Activated CD8-positive, alpha-beta T cell treated with anti-CD3 and anti-CD28 coated beads for 36 hours (primary cell): ENCODE measurements at regions not wholly inside any gene's neighbourhood (a gene's known extent, or its start where the extent isn't known, plus 50 kb on each side); places are given as distances from the start of the nearest gene placed in this dataset.

Experiments used
- ATAC-seq: fragments of 200-7000 bp; cut with Tn5 transposase; one replicate; pipeline ENCODE4 v1.10.0; 2021; ENCODE audit warnings: mild to moderate bottlenecking, moderate library complexity
- CTCF ChIA-PET: fragments of 350-600 bp; sonication (Branson Sonifier 250); formaldehyde crosslinking; loops from one replicate; lab custom pipeline; 2021; ENCODE audit warnings: antibody characterized with exemption; lab: Charles Lee
- POLR2A ChIA-PET: fragments of 350-600 bp; sonication (Branson Sonifier 250); formaldehyde crosslinking; loops from one replicate; lab custom pipeline; 2021; ENCODE audit warnings: antibody characterized with exemption; lab: Charles Lee
- DNase-seq: peaks from one replicate; pipeline ENCODE4 v3.0.0-alpha.2; 2020
- H3K27ac Mint-ChIP-seq: one replicate; pipeline ENCODE4 v1.8.0; 2021; ENCODE audit warnings: mild to moderate bottlenecking, mixed read lengths
- H3K27me3 Mint-ChIP-seq: one replicate; pipeline ENCODE4 v1.8.0; 2021; ENCODE audit warnings: mixed read lengths
- H3K36me3 Mint-ChIP-seq: one replicate; pipeline ENCODE4 v1.8.0; 2021; ENCODE audit warnings: low read depth, mixed read lengths
- H3K4me1 Mint-ChIP-seq: one replicate; pipeline ENCODE4 v1.8.0; 2021; ENCODE audit warnings: low read depth, mixed read lengths
- H3K4me3 Mint-ChIP-seq: one replicate; pipeline ENCODE4 v1.8.0; 2021; ENCODE audit warnings: mild to moderate bottlenecking, moderate library complexity, mixed read lengths
- H3K9me3 Mint-ChIP-seq: one replicate; pipeline ENCODE4 v1.8.0; 2021; ENCODE audit warnings: mixed read lengths
- intact Hi-C: fragments of 100-400 bp; cut with micrococcal nuclease; formaldehyde crosslinking; loops from one replicate; pipeline ENCODE4 v1.10.0; 2022
- TF ChIP-seq, protein P1 (sequence below): fragments of 200-600 bp; IDR thresholded peaks from one replicate; pipeline ENCODE4 v1.8.0; 2022; ENCODE audit warnings: antibody characterized with exemption, mild to moderate bottlenecking

DNA sequence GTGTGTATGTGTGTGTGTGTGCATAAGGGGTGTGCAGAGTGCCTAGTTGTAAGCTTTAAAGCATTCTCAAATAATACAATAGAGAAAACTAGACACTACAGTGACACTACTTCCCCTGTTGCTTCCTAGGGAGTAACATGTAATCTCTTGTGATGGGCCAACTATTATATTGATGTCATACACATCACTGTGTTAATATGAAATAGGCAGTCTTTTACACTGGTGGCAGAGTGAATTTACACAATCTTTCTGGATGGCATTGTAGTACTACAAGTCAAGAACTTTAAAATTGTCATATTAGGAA is 488.0 kb upstream of the ZEB2 start:
- H3K9me3 Mint-ChIP-seq = no peaks in the 10 kb centered on the region
- intact Hi-C loops = no loop called here
- H3K4me3 Mint-ChIP-seq = no peak overlapping the region
- TF ChIP-seq, protein P1, sequence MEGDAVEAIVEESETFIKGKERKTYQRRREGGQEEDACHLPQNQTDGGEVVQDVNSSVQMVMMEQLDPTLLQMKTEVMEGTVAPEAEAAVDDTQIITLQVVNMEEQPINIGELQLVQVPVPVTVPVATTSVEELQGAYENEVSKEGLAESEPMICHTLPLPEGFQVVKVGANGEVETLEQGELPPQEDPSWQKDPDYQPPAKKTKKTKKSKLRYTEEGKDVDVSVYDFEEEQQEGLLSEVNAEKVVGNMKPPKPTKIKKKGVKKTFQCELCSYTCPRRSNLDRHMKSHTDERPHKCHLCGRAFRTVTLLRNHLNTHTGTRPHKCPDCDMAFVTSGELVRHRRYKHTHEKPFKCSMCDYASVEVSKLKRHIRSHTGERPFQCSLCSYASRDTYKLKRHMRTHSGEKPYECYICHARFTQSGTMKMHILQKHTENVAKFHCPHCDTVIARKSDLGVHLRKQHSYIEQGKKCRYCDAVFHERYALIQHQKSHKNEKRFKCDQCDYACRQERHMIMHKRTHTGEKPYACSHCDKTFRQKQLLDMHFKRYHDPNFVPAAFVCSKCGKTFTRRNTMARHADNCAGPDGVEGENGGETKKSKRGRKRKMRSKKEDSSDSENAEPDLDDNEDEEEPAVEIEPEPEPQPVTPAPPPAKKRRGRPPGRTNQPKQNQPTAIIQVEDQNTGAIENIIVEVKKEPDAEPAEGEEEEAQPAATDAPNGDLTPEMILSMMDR = no peak
- DNase-seq (no peak), ATAC-seq (no peak)
- H3K4me1 Mint-ChIP-seq = no peaks in the 10 kb centered on the region
- no peaks in the 10 kb centered on the region for H3K27me3 Mint-ChIP-seq
- ChIA-PET POLR2A (no interaction called here), CTCF (no interaction called here)
- H3K27ac Mint-ChIP-seq = no peak overlapping the region
- H3K36me3 Mint-ChIP-seq = no peaks in the 10 kb centered on the region

DNA sequence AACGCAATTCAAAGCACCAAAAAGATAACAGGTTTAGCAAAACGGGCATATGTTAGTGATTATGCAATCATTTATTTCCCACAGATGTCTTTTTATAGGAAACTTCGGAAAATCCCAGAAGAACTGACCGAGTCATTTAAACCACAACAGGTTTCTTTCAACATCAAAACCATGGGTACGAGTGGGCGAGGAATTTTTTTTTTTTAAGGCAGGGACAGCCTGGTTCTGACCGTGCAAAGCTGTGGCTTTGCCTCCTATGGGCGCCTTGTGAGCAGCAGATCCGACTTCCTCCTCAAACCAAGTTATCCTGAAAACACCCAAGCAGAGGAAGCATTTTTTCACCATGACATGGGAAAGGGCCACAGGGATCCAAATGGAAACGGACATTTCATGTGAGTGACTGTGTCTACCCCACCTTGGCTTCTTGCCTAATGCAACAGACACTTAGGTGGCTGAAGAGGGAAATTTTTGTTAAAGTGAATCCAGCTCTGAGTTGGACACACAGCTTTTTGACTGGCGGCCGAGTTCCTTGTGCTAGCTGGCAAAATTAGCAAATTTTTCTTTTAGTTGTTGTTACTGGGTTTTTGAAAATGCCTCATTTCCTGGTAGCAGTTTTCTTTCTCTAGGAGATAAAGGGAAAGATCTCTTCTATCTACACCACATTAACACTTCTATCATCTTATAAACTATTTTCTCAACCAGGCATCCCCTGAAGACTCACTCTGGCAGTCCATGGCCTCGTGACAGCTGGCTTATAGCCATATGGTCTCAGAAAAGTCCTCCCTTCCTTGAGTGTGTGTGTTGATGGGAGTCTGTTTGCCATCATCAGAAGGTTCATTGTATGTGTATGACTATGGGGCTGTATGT is 487.4 kb upstream of the ZEB2 start:
- no peaks in the 10 kb centered on the region for H3K36me3 Mint-ChIP-seq
- ChIA-PET POLR2A (no interaction called here), CTCF (no interaction called here)
- no peaks in the 10 kb centered on the region for H3K4me1 Mint-ChIP-seq
- intact Hi-C loops = no loop called here
- no peak overlapping the region for H3K4me3 Mint-ChIP-seq
- H3K27ac Mint-ChIP-seq = no peak overlapping the region
- ATAC-seq = no peak
- H3K27me3 Mint-ChIP-seq = no peaks in the 10 kb centered on the region
- no peak for DNase-seq
- no peaks in the 10 kb centered on the region for H3K9me3 Mint-ChIP-seq
- TF ChIP-seq, protein P1 = no peak

DNA sequence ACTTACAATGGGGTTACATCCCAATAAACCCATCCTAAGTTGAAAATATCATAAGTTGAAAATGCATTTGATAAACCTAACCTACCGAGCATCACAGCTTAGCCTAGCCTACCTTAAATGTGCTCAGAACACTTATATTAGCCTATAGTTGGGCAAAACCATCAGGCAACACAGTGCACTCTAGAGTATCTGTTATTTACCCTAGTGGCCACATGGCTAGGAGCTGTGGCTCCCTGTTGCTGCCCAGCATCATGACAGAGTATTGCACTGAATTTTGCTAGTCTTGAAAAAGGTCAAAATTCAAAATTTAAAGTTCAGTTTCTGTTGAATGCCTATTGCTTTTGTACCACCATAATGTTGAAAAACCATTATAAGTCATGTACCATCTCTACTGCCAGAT is 482.7 kb upstream of the ZEB2 start:
- Mint-ChIP-seq H3K9me3 (no peaks in the 10 kb centered on the region), H3K27me3 (peaks cover 7% of the 10 kb centered on the region), H3K27ac (no peak overlapping the region), H3K4me3 (no peak overlapping the region), H3K36me3 (no peaks in the 10 kb centered on the region), H3K4me1 (no peaks in the 10 kb centered on the region)
- POLR2A ChIA-PET = interaction anchor here (0.5 kb wide), 1 partner anchor 21 kb away, joined by 3 read pairs; no protein-coding TSS in a partner anchor
- no peak for DNase-seq
- TF ChIP-seq, protein P1 = no peak
- intact Hi-C loops = no loop called here
- no peak for ATAC-seq
- CTCF ChIA-PET = no interaction called here

DNA sequence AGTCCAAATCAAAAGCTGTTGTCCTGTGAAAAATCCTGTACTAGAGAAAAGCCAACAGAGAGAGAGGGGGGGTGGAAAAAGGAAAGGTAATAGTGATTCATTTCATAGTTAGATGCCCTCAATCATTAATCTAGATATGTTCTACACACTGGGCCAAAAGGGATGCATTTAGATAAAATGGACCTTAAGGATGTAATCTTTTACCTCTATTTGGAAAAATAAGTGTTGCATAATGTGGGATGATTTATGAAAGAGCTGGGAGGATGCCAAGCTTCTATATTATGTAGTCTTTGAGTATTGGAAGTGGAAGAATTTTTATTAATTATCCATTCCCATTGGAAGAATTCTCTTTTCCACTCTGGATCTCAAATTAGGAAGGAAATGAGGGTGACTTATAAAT is 480.5 kb upstream of the ZEB2 start:
- DNase-seq (no peak), ATAC-seq (no peak)
- Mint-ChIP-seq H3K27me3 (peaks cover 7% of the 10 kb centered on the region), H3K9me3 (no peaks in the 10 kb centered on the region), H3K36me3 (no peaks in the 10 kb centered on the region), H3K4me1 (no peaks in the 10 kb centered on the region), H3K27ac (no peak overlapping the region), H3K4me3 (no peak overlapping the region)
- intact Hi-C loops = no loop called here
- POLR2A ChIA-PET = no interaction called here
- CTCF ChIA-PET = no interaction called here
- TF ChIP-seq, protein P1 = no peak

DNA sequence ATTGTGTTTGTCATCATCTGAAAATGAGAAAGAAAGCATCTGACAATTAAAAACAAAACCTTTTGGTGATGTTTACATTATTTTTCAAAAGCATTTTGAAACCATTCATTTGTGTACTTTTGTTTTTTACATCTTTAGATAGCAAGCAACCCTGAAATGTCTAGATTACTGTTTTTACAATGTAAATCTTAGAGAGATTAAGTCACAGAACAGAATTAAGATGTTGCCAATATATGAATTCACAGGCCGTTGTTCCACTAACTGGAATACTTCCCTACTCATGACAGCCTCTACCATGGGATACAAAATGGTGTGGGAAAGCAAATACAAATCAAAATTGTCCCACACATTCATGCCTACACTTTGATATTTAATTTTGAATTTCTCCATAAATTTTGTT is 480.0 kb upstream of the ZEB2 start:
- H3K9me3 Mint-ChIP-seq = no peaks in the 10 kb centered on the region
- ChIA-PET CTCF (no interaction called here), POLR2A (no interaction called here)
- H3K4me1 Mint-ChIP-seq = no peaks in the 10 kb centered on the region
- DNase-seq = no peak
- no peak overlapping the region for H3K27ac Mint-ChIP-seq
- H3K4me3 Mint-ChIP-seq = no peak overlapping the region
- no peaks in the 10 kb centered on the region for H3K36me3 Mint-ChIP-seq
- intact Hi-C loops = no loop called here
- TF ChIP-seq, protein P1 = no peak
- H3K27me3 Mint-ChIP-seq = peaks cover 7% of the 10 kb centered on the region
- ATAC-seq = no peak
